Esophagus muscularis mucosa (tissue), 4 donors: ENCODE measurements at regions not wholly inside any gene's neighbourhood (a gene's known extent, or its start where the extent isn't known, plus 50 kb on each side); places are given as distances from the start of the nearest gene placed in this dataset.

ENCODE experiments used
- DNase-seq: peaks from one replicate; pipeline ENCODE4 v3.0.0-alpha.2; 2017; ENCODE audit errors: extremely low spot score
- H3K27ac ChIP-seq, 4 donors: fragments of 200-600 bp; sonication (generic); replicated peaks in 1 of 4; 1 replicate in 3 of 4; 2 replicates in 1 of 4; pipeline ENCODE4 v1.5.1; 2016 to 2019; ENCODE audit warnings: mild to moderate bottlenecking in 1 of 4
- H3K27me3 ChIP-seq, 4 donors: fragments of 200-600 bp; sonication (generic); one replicate each; pipeline versions ENCODE4 v1.5.1 to v1.6.0; 2016 to 2019
- H3K36me3 ChIP-seq, 4 donors: fragments of 200-600 bp; sonication (generic); one replicate each; pipeline ENCODE4 v1.5.1; 2016 to 2019
- H3K4me1 ChIP-seq, 4 donors: fragments of 200-600 bp; sonication (generic); one replicate each; pipeline ENCODE4 v1.5.1; 2016 to 2019
- H3K4me3 ChIP-seq, 4 donors: fragments of 200-600 bp; sonication (generic); 1 replicate in 2 of 4; 2 replicates in 2 of 4; pipeline ENCODE4 v1.5.1; 2016 to 2019; ENCODE audit warnings: mild to moderate bottlenecking in 4 of 4, moderate library complexity in 1 of 4
- H3K9me3 ChIP-seq, 4 donors: fragments of 200-600 bp; sonication (generic); 1 replicate in 3 of 4; 2 replicates in 1 of 4; pipeline ENCODE4 v1.5.1; 2016 to 2019
- CTCF ChIP-seq, 3 experiments: fragments of 200-600 bp in 2 of 3; fragments of 450-650 bp in 1 of 3; sonication (generic) in 2 of 3; IDR thresholded peaks; one replicate each; pipeline ENCODE4 v1.5.1; 2017 to 2019; ENCODE audit warnings: antibody characterized with exemption in 3 of 3, mild to moderate bottlenecking in 2 of 3, moderate library complexity in 1 of 3
- EP300 ChIP-seq: sonication (generic); formaldehyde crosslinking; IDR thresholded peaks from one replicate; pipeline ENCODE4 v1.6.1; 2017; ENCODE audit warnings: antibody characterized with exemption
- POLR2A ChIP-seq: fragments of 450-650 bp; IDR thresholded peaks from one replicate; pipeline ENCODE4 v1.6.1; 2017; ENCODE audit warnings: antibody characterized with exemption, moderate library complexity, mild to moderate bottlenecking, low read depth
- POLR2AphosphoS5 ChIP-seq, 2 donors: sonication (generic); formaldehyde crosslinking; IDR thresholded peaks; one replicate each; pipeline ENCODE4 v1.6.1; 2017; ENCODE audit warnings: antibody characterized with exemption in 2 of 2
- WGBS: methylation state at CpG from one replicate; pipeline ENCODE4 v1.1.5; 2018; 5-methylcytosine and 5-hydroxymethylcytosine counted together
- intact Hi-C: fragments of 100-400 bp; cut with DNase I; formaldehyde crosslinking; loops from one replicate; pipeline ENCODE4 v1.15.1; 2023

DNA sequence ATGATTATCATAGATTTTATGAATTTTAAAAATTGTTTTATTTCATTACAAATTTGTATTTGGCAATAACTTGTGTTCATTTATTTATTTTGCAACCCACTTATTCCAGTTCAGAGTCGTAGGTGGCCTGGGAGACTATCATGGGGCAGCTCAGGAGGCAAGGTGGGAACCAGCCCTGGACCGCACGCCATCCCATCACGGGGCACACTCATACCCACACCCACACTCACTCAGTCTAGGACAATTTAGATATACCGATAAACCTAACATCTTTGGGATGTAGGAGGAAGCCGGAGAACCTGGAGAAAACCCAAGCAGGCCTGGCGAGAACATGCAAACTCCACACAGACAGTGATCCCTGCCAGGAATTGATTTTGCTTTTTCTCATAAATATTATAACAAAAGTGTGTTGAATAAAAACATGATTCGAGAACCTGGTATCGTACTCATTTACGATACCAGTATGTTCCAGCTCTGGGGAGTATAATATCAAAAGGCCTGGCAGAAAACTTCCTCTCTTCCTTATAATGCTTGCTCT, 205.3 kb downstream of the NFKBIZ start:
- no peak for TF ChIP-seq EP300
- no peak for TF ChIP-seq CTCF (IDR thresholded peaks at IDR 0.05)
- no peak for TF ChIP-seq POLR2AphosphoS5 (IDR thresholded peaks at IDR 0.05)
- no peak for TF ChIP-seq POLR2A
- no peaks in the 10 kb centered on the region for H3K27me3 ChIP-seq
- no peak for DNase-seq
- intact Hi-C loops, result no loop called here
- 75% methylated on average over 10 of the region's 10 CpGs for WGBS
- no peak overlapping the region for H3K27ac ChIP-seq
- no peaks in the 10 kb centered on the region for H3K9me3 ChIP-seq
- peaks cover 0 to 14% (median 0%) of the 10 kb centered on the region in 4 donors for H3K4me1 ChIP-seq
- no peaks in the 10 kb centered on the region for H3K36me3 ChIP-seq
- no peak overlapping the region for H3K4me3 ChIP-seq

DNA sequence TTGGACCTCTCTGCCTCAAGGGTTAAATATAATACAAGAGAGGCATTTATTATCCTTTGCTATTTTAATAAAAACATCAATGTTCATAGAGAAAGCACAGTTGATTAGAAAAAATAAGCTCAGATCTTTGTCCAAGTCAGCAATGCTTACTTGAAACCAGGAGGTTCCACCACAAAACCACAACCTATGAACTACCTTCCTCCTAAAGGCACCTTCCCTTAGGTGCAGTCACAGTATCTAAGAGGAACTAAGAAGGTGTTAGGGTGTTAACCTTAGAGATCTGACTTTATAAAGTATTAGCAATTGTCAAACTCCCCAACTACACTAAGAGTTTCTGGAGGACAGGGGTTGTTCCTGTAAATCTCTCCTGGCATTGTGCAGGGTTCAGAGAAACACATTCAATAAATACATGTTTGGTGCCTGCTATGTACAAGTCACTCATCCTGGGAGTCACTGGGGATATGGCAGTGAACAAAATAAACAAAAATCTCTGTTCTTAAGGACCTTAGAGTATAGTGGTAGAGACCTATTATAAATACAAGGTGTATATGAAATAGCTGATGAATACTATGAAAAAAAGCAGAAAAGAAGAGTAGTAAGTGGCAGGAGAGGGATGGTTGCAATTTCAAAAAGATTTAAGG, 208.6 kb downstream of the NFKBIZ start:
- Histone ChIP-seq H3K9me3 (no peaks in the 10 kb centered on the region), H3K36me3 (no peaks in the 10 kb centered on the region), H3K4me1 (peaks cover 0 to 14% (median 0%) of the 10 kb centered on the region in 4 donors), H3K4me3 (no peak overlapping the region), H3K27ac (no peak overlapping the region), H3K27me3 (no peaks in the 10 kb centered on the region)
- no peak for TF ChIP-seq POLR2AphosphoS5 (IDR thresholded peaks at IDR 0.05)
- no peak for TF ChIP-seq CTCF (IDR thresholded peaks at IDR 0.05)
- TF ChIP-seq POLR2A, result no peak
- no peak for TF ChIP-seq EP300
- no peak for DNase-seq
- intact Hi-C loops, result no loop called here

- 86% methylated on average over 8 of the region's 8 CpGs for WGBS
- H3K36me3 ChIP-seq, result no peaks in the 10 kb centered on the region
- no peak for TF ChIP-seq POLR2A
- no peak for TF ChIP-seq EP300
- TF ChIP-seq CTCF (IDR thresholded peaks at IDR 0.05), result no peak
- no peak for TF ChIP-seq POLR2AphosphoS5 (IDR thresholded peaks at IDR 0.05)
- H3K27me3 ChIP-seq, result no peaks in the 10 kb centered on the region
- no peak for DNase-seq
- intact Hi-C loops, result no loop called here
- no peak overlapping the region for H3K27ac ChIP-seq
- no peak overlapping the region for H3K4me3 ChIP-seq
- H3K9me3 ChIP-seq, result no peaks in the 10 kb centered on the region
- H3K4me1 ChIP-seq, result peaks cover 0 to 5% (median 0%) of the 10 kb centered on the region in 4 donors
Measured at GRCh38 chr3:102059145-102059943, 210.0 kb downstream of the NFKBIZ start.

GRCh38 chr3:102060814-102061213, 211.5 kb downstream of the NFKBIZ start:
- Histone ChIP-seq H3K27ac (no peak overlapping the region), H3K36me3 (no peaks in the 10 kb centered on the region), H3K27me3 (no peaks in the 10 kb centered on the region), H3K4me3 (no peak overlapping the region), H3K9me3 (no peaks in the 10 kb centered on the region), H3K4me1 (no peaks in the 10 kb centered on the region)
- WGBS, result 91% methylated on average over 1 of the region's 1 CpG
- DNase-seq, result no peak
- intact Hi-C loops, result no loop called here
- TF ChIP-seq CTCF (IDR thresholded peaks at IDR 0.05) (no peak), POLR2AphosphoS5 (IDR thresholded peaks at IDR 0.05) (no peak), EP300 (no peak), POLR2A (no peak)
